ENCODE measurements at regions not wholly inside any gene's neighbourhood (a gene's known extent, or its start where the extent isn't known, plus 50 kb on each side); places are given as distances from the start of the nearest gene placed in this dataset.

GRCh38 chr4:10965196-10965595 is 280.6 kb upstream of the CLNK start:
- TF ChIP-seq, protein P1, sequence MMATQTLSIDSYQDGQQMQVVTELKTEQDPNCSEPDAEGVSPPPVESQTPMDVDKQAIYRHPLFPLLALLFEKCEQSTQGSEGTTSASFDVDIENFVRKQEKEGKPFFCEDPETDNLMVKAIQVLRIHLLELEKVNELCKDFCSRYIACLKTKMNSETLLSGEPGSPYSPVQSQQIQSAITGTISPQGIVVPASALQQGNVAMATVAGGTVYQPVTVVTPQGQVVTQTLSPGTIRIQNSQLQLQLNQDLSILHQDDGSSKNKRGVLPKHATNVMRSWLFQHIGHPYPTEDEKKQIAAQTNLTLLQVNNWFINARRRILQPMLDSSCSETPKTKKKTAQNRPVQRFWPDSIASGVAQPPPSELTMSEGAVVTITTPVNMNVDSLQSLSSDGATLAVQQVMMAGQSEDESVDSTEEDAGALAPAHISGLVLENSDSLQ (IDR thresholded peaks at IDR 0.05): no peak
- no peak for TF ChIP-seq SP1 (IDR thresholded peaks at IDR 0.05)
- no peak for TF ChIP-seq SUZ12 (IDR thresholded peaks at IDR 0.05)
- TF ChIP-seq FOXA1 (IDR thresholded peaks at IDR 0.05): no peak

Measured in HEK293T (cell line).